ENCODE measurements at regions not wholly inside any gene's neighbourhood (a gene's known extent, or its start where the extent isn't known, plus 50 kb on each side); places are given as distances from the start of the nearest gene placed in this dataset.

GRCh38 chr4:66849596-66849995, 695.7 kb downstream of the CENPC start:
- H3K4me1 Mint-ChIP-seq = no peaks in the 10 kb centered on the region
- H3K4me3 Mint-ChIP-seq = no peak overlapping the region

GRCh38 chr4:66842724-66843088, 702.6 kb downstream of the CENPC start:
- TF ChIP-seq CTCF (IDR thresholded peaks at IDR 0.05; ENCODE audit: unreplicated experiment in 3 of 3) = no peak
- Mint-ChIP-seq H3K9me3 (peaks cover 12% of the 10 kb centered on the region), H3K36me3 (ENCODE audit: low read depth) (no peaks in the 10 kb centered on the region), H3K27me3 (ENCODE audit: low read depth) (no peaks in the 10 kb centered on the region), H3K4me3 (no peak overlapping the region), H3K27ac (no peak overlapping the region), H3K4me1 (no peaks in the 10 kb centered on the region)

More at GRCh38 chr4:66849596-66849995, 695.7 kb downstream of the CENPC start:
- no peaks in the 10 kb centered on the region for H3K27me3 Mint-ChIP-seq (ENCODE audit: low read depth)
- no peaks in the 10 kb centered on the region for H3K9me3 Mint-ChIP-seq
- H3K27ac Mint-ChIP-seq = no peak overlapping the region
- no peaks in the 10 kb centered on the region for H3K36me3 Mint-ChIP-seq (ENCODE audit: low read depth)
- no peak for TF ChIP-seq CTCF (IDR thresholded peaks at IDR 0.05; ENCODE audit: unreplicated experiment in 3 of 3)

GRCh38 chr4:66842026-66842723, 703.1 kb downstream of the CENPC start:
- peaks cover 12% of the 10 kb centered on the region for H3K9me3 Mint-ChIP-seq

GRCh38 chr4:66840178-66840577, 705.1 kb downstream of the CENPC start:
- Mint-ChIP-seq H3K36me3 (ENCODE audit: low read depth) (no peaks in the 10 kb centered on the region), H3K4me3 (no peak overlapping the region), H3K9me3 (peaks cover 12% of the 10 kb centered on the region), H3K4me1 (no peaks in the 10 kb centered on the region), H3K27ac (no peak overlapping the region), H3K27me3 (ENCODE audit: low read depth) (no peaks in the 10 kb centered on the region)
- TF ChIP-seq CTCF (IDR thresholded peaks at IDR 0.05; ENCODE audit: unreplicated experiment in 3 of 3) = no peak

More at GRCh38 chr4:66842026-66842723, 703.1 kb downstream of the CENPC start:
- H3K27me3 Mint-ChIP-seq (ENCODE audit: low read depth) = no peaks in the 10 kb centered on the region
- no peaks in the 10 kb centered on the region for H3K36me3 Mint-ChIP-seq (ENCODE audit: low read depth)
- H3K4me3 Mint-ChIP-seq = no peak overlapping the region
- no peak overlapping the region for H3K27ac Mint-ChIP-seq
- TF ChIP-seq CTCF (IDR thresholded peaks at IDR 0.05; ENCODE audit: unreplicated experiment in 3 of 3) = no peak
- no peaks in the 10 kb centered on the region for H3K4me1 Mint-ChIP-seq

- Mint-ChIP-seq H3K27me3 (ENCODE audit: low read depth) (no peaks in the 10 kb centered on the region), H3K9me3 (peaks cover 12% of the 10 kb centered on the region), H3K4me1 (no peaks in the 10 kb centered on the region), H3K27ac (no peak overlapping the region), H3K4me3 (no peak overlapping the region), H3K36me3 (ENCODE audit: low read depth) (no peaks in the 10 kb centered on the region)
- no peak for TF ChIP-seq CTCF (IDR thresholded peaks at IDR 0.05; ENCODE audit: unreplicated experiment in 3 of 3)
These were observed 707.9 kb downstream of the CENPC start for GRCh38 chr4:66837279-66837922.

- Mint-ChIP-seq H3K27me3 (ENCODE audit: low read depth) (no peaks in the 10 kb centered on the region), H3K4me3 (no peak overlapping the region), H3K9me3 (peaks cover 11% of the 10 kb centered on the region), H3K4me1 (no peaks in the 10 kb centered on the region), H3K36me3 (ENCODE audit: low read depth) (no peaks in the 10 kb centered on the region), H3K27ac (no peak overlapping the region)
- no peak for TF ChIP-seq CTCF (IDR thresholded peaks at IDR 0.05; ENCODE audit: unreplicated experiment in 3 of 3)
These were observed 716.0 kb downstream of the CENPC start for GRCh38 chr4:66829310-66829709.
